Heart right ventricle (tissue), 16 donors: ENCODE measurements at regions not wholly inside any gene's neighbourhood (a gene's known extent, or its start where the extent isn't known, plus 50 kb on each side); places are given as distances from the start of the nearest gene placed in this dataset.
"Not testable (repeated sequence)": the region's sequence is repeated elsewhere in the genome, so short reads cannot be mapped to it uniquely, and the experiment has no call there.

Experiments used
- ATAC-seq, 8 donors: fragments of 200-7000 bp; cut with Tn5 transposase; one replicate each; pipeline ENCODE4 v1.9.1; 2020; ENCODE audit warnings: mild to moderate bottlenecking in 8 of 8, moderate library complexity in 8 of 8, moderate number of reproducible peaks in 1 of 8
- DNase-seq, 2 donors: peaks; one replicate each; pipeline ENCODE4 v3.0.0-alpha.2; 2020
- H3K27ac ChIP-seq, 10 donors: fragments of 200-600 bp; sonication (generic) in 2 of 10; one replicate each; pipeline versions ENCODE4 v1.5.0 to v1.8.0; 2020 to 2022; ENCODE audit warnings: mild to moderate bottlenecking in 3 of 10
- H3K27me3 ChIP-seq, 7 donors: fragments of 200-600 bp; one replicate each; pipeline ENCODE4 v1.8.0; 2021 to 2022; ENCODE audit warnings: mild to moderate bottlenecking in 2 of 7
- H3K36me3 ChIP-seq, 9 donors: fragments of 200-600 bp; sonication (generic) in 1 of 9; one replicate each; pipeline versions ENCODE4 v1.5.0 to v1.8.0; 2020 to 2022; ENCODE audit warnings: mild to moderate bottlenecking in 2 of 9
- H3K4me1 ChIP-seq, 9 donors: fragments of 200-600 bp; sonication (generic) in 1 of 9; one replicate each; pipeline versions ENCODE4 v1.5.0 to v1.8.0; 2020 to 2022; ENCODE audit warnings: mild to moderate bottlenecking in 4 of 9
- H3K4me3 ChIP-seq, 10 donors: fragments of 200-600 bp; sonication (generic) in 2 of 10; one replicate each; pipeline versions ENCODE4 v1.5.0 to v1.8.0; 2020 to 2022; ENCODE audit warnings: mild to moderate bottlenecking in 7 of 10, moderate library complexity in 2 of 10
- H3K9me3 ChIP-seq, 11 donors: fragments of 200-600 bp in 10 of 11; sonication (generic) in 2 of 11; one replicate each; pipeline versions ENCODE4 v1.5.0 to v1.8.0; 2013 to 2022; ENCODE audit warnings: mild to moderate bottlenecking in 2 of 11, control low read depth in 1 of 11, moderate library complexity in 1 of 11
- WGBS, 2 donors: extraction: QIAGEN DNeasy Blood & Tissue Kit; methylation state at CpG; one replicate each; pipeline ENCODE4 v1.1.7; 2013; ENCODE audit warnings: inconsistent platforms in 1 of 2; 5-methylcytosine and 5-hydroxymethylcytosine counted together
- intact Hi-C, 10 donors: fragments of 100-400 bp; cut with DNase I; formaldehyde crosslinking; loops; one replicate each; pipeline versions ENCODE4 v1.11.1 to v1.14.2; 2022
- TF ChIP-seq, protein P1 (sequence below), 9 donors: fragments of 200-600 bp; sonication (generic) in 2 of 9; IDR thresholded peaks; one replicate each; pipeline versions ENCODE4 v1.5.0 to v1.8.0; 2021 to 2022; ENCODE audit warnings: antibody characterized with exemption in 9 of 9, mild to moderate bottlenecking in 5 of 9, moderate library complexity in 1 of 9
- donor health status: Arrhythmogenic right ventricular cardiomyopathy.
- donor health status: ischemic (EF 13 %, LVEDD 7.1; RV severe dilation, severe dysfunction).
- donor health status: healthy with polysubstance abuse.
- donor health status: DM: no; HTN: yes; CAD: no.
- donor health status: DM: no; HTN: no; CAD: no.
- donor health status: ischemic (EF 25% LVEDD 6.9; RV normal size, moderate dysfunction).
- donor health status: ischemic (EF 25% LVEDD 5.7; RV mildly dilated, moderate dysfunction).
- donor health status: healthy.
- donor health status: DM: yes; HTN: yes; CAD: no.
- donor health status: Ischemic cardiomyopathy.
- donor health status: ischemic (EF 35%, LVEDD 5.7; RV mildly dilated, moderate dysfunction).
- donor health status: nonischemic (EF 11% LVEDD 7.7; RV severe dilation, severe dysfunction).
- donor health status: DM: yes; HTN: yes; CAD: no.
- donor health status: PGD.
- donor health status: ischemic (EF 29% LVEDD 5.4; RV normal size, mild dysfunction).
- donor health status: nonischemic (EF 23%, LVEDD 6.1; RV moderate dilation, normal function).

DNA sequence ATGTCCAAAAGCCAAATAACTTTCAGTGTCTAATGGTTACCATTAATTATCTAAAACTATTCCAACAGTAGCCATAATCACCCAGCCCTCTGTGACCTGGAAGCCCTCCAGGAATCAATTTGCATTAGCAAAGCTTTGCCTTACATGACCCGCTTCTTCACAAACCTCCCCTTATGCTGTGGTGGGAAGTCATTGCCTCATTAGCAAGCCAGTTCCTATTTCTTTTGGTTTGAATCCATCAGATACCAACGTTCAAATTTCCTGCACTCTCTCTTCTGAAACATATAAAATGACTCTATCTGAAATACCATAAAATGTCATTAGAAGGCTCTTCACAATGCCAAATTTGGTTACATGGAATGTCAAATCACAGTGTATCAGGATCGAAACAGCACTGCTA is 268.3 kb upstream of the PRKD1 start:
- H3K4me1 ChIP-seq: no peaks in the 10 kb centered on the region
- WGBS, 2 donors: 56 to 68% methylated on average over 3 of the region's 3 CpGs
- intact Hi-C loops: no loop called here
- no peaks in the 10 kb centered on the region for H3K9me3 ChIP-seq
- DNase-seq (no peak), ATAC-seq (no peak)
- H3K27me3 ChIP-seq: no peaks in the 10 kb centered on the region
- H3K4me3 ChIP-seq: no peak overlapping the region
- no peaks in the 10 kb centered on the region for H3K36me3 ChIP-seq
- TF ChIP-seq, protein P1, sequence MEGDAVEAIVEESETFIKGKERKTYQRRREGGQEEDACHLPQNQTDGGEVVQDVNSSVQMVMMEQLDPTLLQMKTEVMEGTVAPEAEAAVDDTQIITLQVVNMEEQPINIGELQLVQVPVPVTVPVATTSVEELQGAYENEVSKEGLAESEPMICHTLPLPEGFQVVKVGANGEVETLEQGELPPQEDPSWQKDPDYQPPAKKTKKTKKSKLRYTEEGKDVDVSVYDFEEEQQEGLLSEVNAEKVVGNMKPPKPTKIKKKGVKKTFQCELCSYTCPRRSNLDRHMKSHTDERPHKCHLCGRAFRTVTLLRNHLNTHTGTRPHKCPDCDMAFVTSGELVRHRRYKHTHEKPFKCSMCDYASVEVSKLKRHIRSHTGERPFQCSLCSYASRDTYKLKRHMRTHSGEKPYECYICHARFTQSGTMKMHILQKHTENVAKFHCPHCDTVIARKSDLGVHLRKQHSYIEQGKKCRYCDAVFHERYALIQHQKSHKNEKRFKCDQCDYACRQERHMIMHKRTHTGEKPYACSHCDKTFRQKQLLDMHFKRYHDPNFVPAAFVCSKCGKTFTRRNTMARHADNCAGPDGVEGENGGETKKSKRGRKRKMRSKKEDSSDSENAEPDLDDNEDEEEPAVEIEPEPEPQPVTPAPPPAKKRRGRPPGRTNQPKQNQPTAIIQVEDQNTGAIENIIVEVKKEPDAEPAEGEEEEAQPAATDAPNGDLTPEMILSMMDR (IDR thresholded peaks at IDR 0.05): no peak
- no peak overlapping the region for H3K27ac ChIP-seq

DNA sequence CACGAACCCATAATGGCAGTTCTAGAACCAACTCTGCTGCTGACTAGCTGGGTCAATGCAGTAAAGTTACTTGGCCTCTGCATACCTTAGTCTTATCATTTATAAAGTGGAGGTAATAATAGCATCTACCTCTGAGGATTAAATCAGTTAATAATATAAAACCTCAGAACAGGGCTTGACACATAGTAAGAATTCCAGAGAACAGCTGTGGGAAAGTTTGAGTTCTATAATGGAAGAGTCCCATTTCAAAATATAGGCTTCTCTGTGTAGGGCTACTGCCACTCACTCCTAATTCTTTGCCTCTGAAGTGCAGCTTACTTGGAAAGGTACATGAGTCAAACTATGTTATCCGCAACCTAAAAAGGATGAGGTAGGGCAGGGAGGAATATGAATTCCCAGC is 269.2 kb upstream of the PRKD1 start:
- Histone ChIP-seq H3K36me3 (no peaks in the 10 kb centered on the region), H3K9me3 (no peaks in the 10 kb centered on the region), H3K4me3 (no peak overlapping the region), H3K27ac (no peak overlapping the region), H3K27me3 (no peaks in the 10 kb centered on the region), H3K4me1 (no peaks in the 10 kb centered on the region)
- DNase-seq (no peak), ATAC-seq (no peak)
- 88 to 95% methylated on average over 2 of the region's 2 CpGs for WGBS, 2 donors
- intact Hi-C loops: no loop called here
- TF ChIP-seq, protein P1 (IDR thresholded peaks at IDR 0.05): no peak

DNA sequence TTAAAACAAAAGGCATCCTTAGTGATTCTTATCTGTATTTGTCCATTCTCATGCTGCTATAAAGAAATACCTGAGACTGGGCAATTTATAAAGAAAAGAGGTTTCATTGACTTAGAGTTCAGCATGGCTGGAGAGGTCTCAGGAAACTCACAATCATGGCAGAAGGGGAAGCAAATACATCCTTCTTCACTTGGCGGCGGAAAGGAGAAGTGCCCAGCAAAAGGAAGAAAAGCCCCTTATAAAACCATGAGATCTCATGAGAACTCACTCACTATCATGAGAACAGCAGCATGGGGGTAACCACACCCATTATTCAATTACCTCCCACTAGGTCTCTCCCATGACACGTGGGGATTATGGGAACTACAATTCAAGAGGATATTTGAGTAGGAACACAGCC is 271.1 kb upstream of the PRKD1 start:
- H3K36me3 ChIP-seq, intact Hi-C loops, H3K9me3 ChIP-seq, DNase-seq, H3K4me1 ChIP-seq, H3K4me3 ChIP-seq, H3K27ac ChIP-seq, H3K27me3 ChIP-seq, ATAC-seq: not testable (repeated sequence)
- WGBS, 2 donors: 65 to 77% methylated on average over 3 of the region's 3 CpGs

DNA sequence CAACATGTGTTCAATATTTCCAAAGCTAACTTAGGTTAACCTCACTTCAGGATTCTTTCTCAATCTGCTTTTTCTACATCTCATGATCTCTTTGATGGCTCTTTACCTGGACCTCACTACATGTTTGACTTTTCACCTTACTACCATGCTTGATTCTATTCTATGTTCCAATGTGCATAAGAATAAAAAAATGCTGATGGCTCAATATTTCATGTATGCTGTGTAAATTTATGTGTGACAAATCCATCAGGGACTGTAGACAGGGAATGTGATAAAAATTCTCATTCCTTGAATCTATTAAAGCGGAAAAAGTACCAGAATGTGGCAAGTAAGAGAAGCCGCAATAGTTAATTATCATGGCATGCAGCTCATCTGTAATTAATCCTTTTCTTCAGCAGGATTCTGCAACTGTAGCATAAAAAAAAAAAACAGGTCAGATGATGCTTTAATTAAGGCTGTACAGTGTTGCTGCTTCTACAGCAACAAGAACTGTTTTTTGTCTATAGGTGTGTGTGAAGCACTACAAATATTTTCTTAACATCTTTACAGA is 276.9 kb upstream of the PRKD1 start:
- ATAC-seq (no peak), DNase-seq (no peak)
- Histone ChIP-seq H3K4me3 (no peak overlapping the region), H3K27me3 (no peaks in the 10 kb centered on the region), H3K4me1 (no peaks in the 10 kb centered on the region), H3K27ac (no peak overlapping the region), H3K36me3 (no peaks in the 10 kb centered on the region), H3K9me3 (no peaks in the 10 kb centered on the region)
- TF ChIP-seq, protein P1 (IDR thresholded peaks at IDR 0.05): no peak
- intact Hi-C loops: no loop called here
- WGBS, 2 donors: 90 to 96% methylated on average over 2 of the region's 2 CpGs

DNA sequence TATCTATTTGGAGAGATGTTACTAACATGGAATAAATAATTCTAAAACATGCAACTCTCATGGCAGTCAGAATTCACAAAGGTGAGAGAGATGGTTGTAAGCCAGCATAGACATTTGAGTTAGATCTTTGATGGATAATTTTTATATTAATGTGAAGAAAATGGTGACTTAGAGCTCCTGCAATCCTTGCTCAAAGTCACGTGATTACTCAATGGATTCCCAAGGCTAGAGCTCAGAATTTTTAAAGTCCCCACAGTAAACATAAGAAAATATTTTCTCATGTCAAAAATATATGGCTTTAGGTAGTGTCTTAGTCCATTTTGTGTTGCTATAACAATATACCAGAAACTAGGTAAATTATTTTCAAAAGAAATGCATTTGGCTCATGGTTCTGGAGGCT is 281.5 kb upstream of the PRKD1 start:
- Histone ChIP-seq H3K27ac (no peak overlapping the region), H3K9me3 (no peaks in the 10 kb centered on the region), H3K4me1 (no peaks in the 10 kb centered on the region), H3K36me3 (no peaks in the 10 kb centered on the region), H3K27me3 (no peaks in the 10 kb centered on the region), H3K4me3 (no peak overlapping the region)
- WGBS, 2 donors: 77 to 84% methylated on average over 1 of the region's 1 CpG
- ATAC-seq (no peak), DNase-seq (no peak)
- intact Hi-C loops: no loop called here
- TF ChIP-seq, protein P1 (IDR thresholded peaks at IDR 0.05): no peak
